Gastroesophageal sphincter (tissue), 3 donors: ENCODE measurements at regions not wholly inside any gene's neighbourhood (a gene's known extent, or its start where the extent isn't known, plus 50 kb on each side); places are given as distances from the start of the nearest gene placed in this dataset.

Experiments used
- POLR2A ChIP-seq, 2 donors: fragments of 450-650 bp; IDR thresholded peaks; one replicate each; pipeline ENCODE4 v1.6.1; 2017; ENCODE audit warnings: antibody characterized with exemption in 2 of 2, mild to moderate bottlenecking in 2 of 2, moderate library complexity in 1 of 2
- POLR2AphosphoS5 ChIP-seq: sonication (generic); formaldehyde crosslinking; IDR thresholded peaks from one replicate; pipeline ENCODE4 v1.6.1; 2017; ENCODE audit warnings: antibody characterized with exemption
- TF ChIP-seq, protein P1 (sequence below), 4 experiments: fragments of 200-600 bp in 2 of 4; fragments of 450-650 bp in 2 of 4; sonication (generic) in 1 of 4; IDR thresholded peaks; one replicate each; pipeline ENCODE4 v1.5.1; 2017 to 2019; ENCODE audit warnings: antibody characterized with exemption in 4 of 4, mild to moderate bottlenecking in 2 of 4, moderate library complexity in 2 of 4

- TF ChIP-seq, protein P1, sequence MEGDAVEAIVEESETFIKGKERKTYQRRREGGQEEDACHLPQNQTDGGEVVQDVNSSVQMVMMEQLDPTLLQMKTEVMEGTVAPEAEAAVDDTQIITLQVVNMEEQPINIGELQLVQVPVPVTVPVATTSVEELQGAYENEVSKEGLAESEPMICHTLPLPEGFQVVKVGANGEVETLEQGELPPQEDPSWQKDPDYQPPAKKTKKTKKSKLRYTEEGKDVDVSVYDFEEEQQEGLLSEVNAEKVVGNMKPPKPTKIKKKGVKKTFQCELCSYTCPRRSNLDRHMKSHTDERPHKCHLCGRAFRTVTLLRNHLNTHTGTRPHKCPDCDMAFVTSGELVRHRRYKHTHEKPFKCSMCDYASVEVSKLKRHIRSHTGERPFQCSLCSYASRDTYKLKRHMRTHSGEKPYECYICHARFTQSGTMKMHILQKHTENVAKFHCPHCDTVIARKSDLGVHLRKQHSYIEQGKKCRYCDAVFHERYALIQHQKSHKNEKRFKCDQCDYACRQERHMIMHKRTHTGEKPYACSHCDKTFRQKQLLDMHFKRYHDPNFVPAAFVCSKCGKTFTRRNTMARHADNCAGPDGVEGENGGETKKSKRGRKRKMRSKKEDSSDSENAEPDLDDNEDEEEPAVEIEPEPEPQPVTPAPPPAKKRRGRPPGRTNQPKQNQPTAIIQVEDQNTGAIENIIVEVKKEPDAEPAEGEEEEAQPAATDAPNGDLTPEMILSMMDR (IDR thresholded peaks at IDR 0.05): no peak
- TF ChIP-seq POLR2A (IDR thresholded peaks at IDR 0.05) (no peak), POLR2AphosphoS5 (no peak)
Observed at GRCh38 chr3:187594272-187594671, 75.9 kb downstream of the SST start.
